ENCODE measurements at regions not wholly inside any gene's neighbourhood (a gene's known extent, or its start where the extent isn't known, plus 50 kb on each side); places are given as distances from the start of the nearest gene placed in this dataset.
"Not testable (repeated sequence)": the region's sequence is repeated elsewhere in the genome, so short reads cannot be mapped to it uniquely, and the experiment has no call there.

DNA sequence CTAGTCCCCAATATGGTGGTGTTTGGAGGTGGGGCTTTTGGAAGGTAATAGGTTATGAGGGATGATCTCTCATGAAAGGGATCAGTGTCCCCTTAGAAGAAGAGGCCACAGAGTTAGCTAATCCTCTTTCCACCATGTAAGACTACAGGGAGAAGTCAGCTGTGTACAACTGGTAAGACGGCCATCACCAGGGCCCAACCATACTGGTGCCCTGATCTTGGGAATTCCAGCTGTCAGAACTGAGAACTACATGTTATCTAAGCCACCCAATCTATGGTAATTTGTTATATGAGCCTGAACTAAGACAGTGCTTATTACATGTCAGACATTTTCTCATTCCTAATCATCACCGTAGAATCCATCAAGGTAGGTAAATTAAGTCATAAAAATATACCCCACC, 77.7 kb upstream of the ZNF217 start:
- DNase-seq (ENCODE audit: low spot score), result no peak
- no peak overlapping the region for H3K27ac ChIP-seq
- ChIA-PET CTCF (interaction anchor here (0.6 to 0.7 kb wide), 2 partner anchors 49 to 101 kb away, joined by 3 to 4 read pairs; no protein-coding TSS in a partner anchor), POLR2A (ENCODE audit: low non-redundant PET) (no interaction called here)
- TF ChIP-seq CTCF (conservative IDR thresholded peaks at IDR 0.05; ENCODE audit: low read depth), result no peak

GRCh38 chr20:53669517-53670313, 76.1 kb upstream of the ZNF217 start:
- CTCF ChIA-PET, result interaction anchor here (0.6 to 0.8 kb wide), 5 partner anchors 53 to 637 kb away, joined by 3 to 6 read pairs (median 3); no protein-coding TSS in a partner anchor
- H3K27ac ChIP-seq; DNase-seq (ENCODE audit: low spot score); POLR2A ChIA-PET (ENCODE audit: low non-redundant PET): not testable (repeated sequence)

DNA sequence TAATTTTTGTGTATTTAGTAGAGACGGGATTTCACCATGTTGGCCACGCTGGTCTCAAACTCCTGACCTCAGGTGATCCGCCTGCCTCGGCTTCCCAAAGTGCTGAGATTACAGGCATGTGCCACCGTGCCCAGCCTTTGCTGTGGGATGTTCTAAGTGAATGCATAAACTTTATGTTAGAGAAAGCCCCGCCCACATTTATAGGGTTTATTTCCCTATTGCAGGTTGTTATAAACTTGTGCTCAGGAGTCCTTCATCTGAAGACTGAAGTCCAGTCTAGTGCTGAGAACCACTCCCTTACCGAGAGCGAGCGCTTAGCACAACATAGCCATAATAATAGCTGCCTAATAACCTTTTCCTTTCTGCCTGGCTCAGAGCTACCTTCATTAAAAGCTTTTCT, 75.4 kb upstream of the ZNF217 start:
- TF ChIP-seq CTCF (conservative IDR thresholded peaks at IDR 0.05; ENCODE audit: low read depth), result no peak
- DNase-seq (ENCODE audit: low spot score), result no peak
- CTCF ChIA-PET, result interaction anchor here (0.6 to 0.7 kb wide), 3 partner anchors 73 to 636 kb away, joined by 3 read pairs; no protein-coding TSS in a partner anchor
- no peak overlapping the region for H3K27ac ChIP-seq
- POLR2A ChIA-PET (ENCODE audit: low non-redundant PET), result no interaction called here

- ChIA-PET POLR2A (ENCODE audit: low non-redundant PET) (no interaction called here), CTCF (interaction anchor here (1.1 kb wide), 1 partner anchor 13 kb away, joined by 3 read pairs; no protein-coding TSS in a partner anchor)
- no peak for DNase-seq (ENCODE audit: low spot score)
- no peak overlapping the region for H3K27ac ChIP-seq
- no peak for TF ChIP-seq CTCF (conservative IDR thresholded peaks at IDR 0.05; ENCODE audit: low read depth)
Observed at GRCh38 chr20:53666144-53666543, 72.5 kb upstream of the ZNF217 start.

- TF ChIP-seq CTCF (conservative IDR thresholded peaks at IDR 0.05; ENCODE audit: low read depth), result no peak
- CTCF ChIA-PET, result interaction anchor here (0.6 to 1.1 kb wide), 3 partner anchors 11 to 1864 kb away, joined by 3 to 4 read pairs (median 4); no protein-coding TSS in a partner anchor
- POLR2A ChIA-PET (ENCODE audit: low non-redundant PET), result interaction anchor here (0.6 kb wide), 1 partner anchor 194 kb away, joined by 3 read pairs; no protein-coding TSS in a partner anchor
- H3K27ac ChIP-seq, result no peak overlapping the region
- DNase-seq (ENCODE audit: low spot score), result no peak
Observed at GRCh38 chr20:53664121-53664520, 70.5 kb upstream of the ZNF217 start.

DNA sequence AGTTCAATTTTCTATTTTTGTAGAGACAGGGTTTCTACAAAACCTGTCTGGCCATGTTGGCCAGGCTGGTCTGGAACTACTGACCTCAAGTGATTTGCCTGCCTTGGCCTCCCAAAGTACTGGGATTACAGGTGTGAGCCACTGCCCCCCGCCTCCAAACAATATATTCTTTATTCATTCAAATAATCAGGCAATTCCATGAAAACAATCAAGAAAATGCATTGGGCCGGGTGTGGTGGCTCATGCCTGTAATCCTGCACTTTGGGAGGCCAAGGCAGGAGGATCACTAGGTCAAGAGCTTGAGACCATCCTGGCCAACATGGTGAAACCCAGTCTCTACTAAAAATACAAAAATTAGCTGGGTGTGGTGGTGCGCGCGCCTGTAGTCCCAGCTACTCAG, 69.9 kb upstream of the ZNF217 start:
- H3K27ac ChIP-seq, result not testable (repeated sequence)

GRCh38 chr20:53662595-53662994, 69.0 kb upstream of the ZNF217 start:
- H3K27ac ChIP-seq, result no peak overlapping the region
- no peak for DNase-seq (ENCODE audit: low spot score)
- ChIA-PET CTCF (interaction anchor here (0.7 kb wide), 1 partner anchor 24 kb away, joined by 5 read pairs; no protein-coding TSS in a partner anchor), POLR2A (ENCODE audit: low non-redundant PET) (no interaction called here)
- TF ChIP-seq CTCF (conservative IDR thresholded peaks at IDR 0.05; ENCODE audit: low read depth), result no peak

More for the DNA sequence above, 69.9 kb upstream of the ZNF217 start:
- CTCF ChIA-PET, result interaction anchor here (0.6 kb wide), 1 partner anchor 1863 kb away, joined by 3 read pairs; no protein-coding TSS in a partner anchor
- POLR2A ChIA-PET (ENCODE audit: low non-redundant PET); DNase-seq (ENCODE audit: low spot score): not testable (repeated sequence)

Measured in RWPE1 (cell line).